IPS DF 4.7 (cell line): ENCODE measurements at regions not wholly inside any gene's neighbourhood (a gene's known extent, or its start where the extent isn't known, plus 50 kb on each side); places are given as distances from the start of the nearest gene placed in this dataset.

Experiments used
- DNase-seq: peaks from one replicate; pipeline ENCODE4 v3.0.0-alpha.2; 2013; ENCODE audit warnings: low spot score; ENCODE audit errors: extremely low read depth

- no peak for DNase-seq
These were observed 145.9 kb downstream of the CARTPT start for GRCh38 chr5:71864730-71865601.

GRCh38 chr5:71865665-71866320 is 146.7 kb downstream of the CARTPT start:
- no peak for DNase-seq

GRCh38 chr5:71872311-71872864 is 153.3 kb downstream of the CARTPT start:
- DNase-seq = no peak

GRCh38 chr5:71873191-71873591 is 154.1 kb downstream of the CARTPT start:
- no peak for DNase-seq

- no peak for DNase-seq
These were observed 155.4 kb downstream of the CARTPT start for GRCh38 chr5:71874521-71874920.

GRCh38 chr5:71877511-71877910 is 158.4 kb downstream of the CARTPT start:
- DNase-seq = no peak

GRCh38 chr5:71880536-71880935 is 161.5 kb downstream of the CARTPT start:
- DNase-seq = no peak

- DNase-seq = no peak
These were observed 164.0 kb downstream of the CARTPT start for GRCh38 chr5:71882826-71883741.

- no peak for DNase-seq
These were observed 164.6 kb downstream of the CARTPT start for GRCh38 chr5:71883742-71884103.

- no peak for DNase-seq
These were observed 165.9 kb downstream of the CARTPT start for GRCh38 chr5:71884926-71885325.

- no peak for DNase-seq
These were observed 167.3 kb downstream of the CARTPT start for GRCh38 chr5:71886406-71886805.

- DNase-seq = peak; percentile 41
These were observed 168.6 kb downstream of the CARTPT start for GRCh38 chr5:71887680-71888079.

GRCh38 chr5:71891406-71891805 is 172.3 kb downstream of the CARTPT start:
- no peak for DNase-seq

GRCh38 chr5:71891856-71892255 is 172.8 kb downstream of the CARTPT start:
- DNase-seq = peak; percentile 9

GRCh38 chr5:71892641-71893365 is 173.7 kb downstream of the CARTPT start:
- DNase-seq = no peak

- DNase-seq = no peak
These were observed 174.4 kb downstream of the CARTPT start for GRCh38 chr5:71893451-71893850.

- DNase-seq = no peak
These were observed 175.0 kb downstream of the CARTPT start for GRCh38 chr5:71894091-71894490.

- no peak for DNase-seq
These were observed 176.5 kb downstream of the CARTPT start for GRCh38 chr5:71895546-71895945.

- no peak for DNase-seq
These were observed 180.8 kb downstream of the CARTPT start for GRCh38 chr5:71899865-71900342.

GRCh38 chr5:71903808-71904207 is 184.7 kb downstream of the CARTPT start:
- DNase-seq = no peak

- no peak for DNase-seq
These were observed 185.8 kb downstream of the CARTPT start for GRCh38 chr5:71904852-71905251.
